GM19395 (cell line): ENCODE measurements at regions not wholly inside any gene's neighbourhood (a gene's known extent, or its start where the extent isn't known, plus 50 kb on each side); places are given as distances from the start of the nearest gene placed in this dataset.

ENCODE experiments used
- ATAC-seq: cut with Tn5 transposase; IDR thresholded peaks from one replicate; pipeline ENCODE4 v1.9.1; 2021; ENCODE audit warnings: mild to moderate bottlenecking, moderate library complexity; ENCODE audit not compliant: unreplicated experiment

DNA sequence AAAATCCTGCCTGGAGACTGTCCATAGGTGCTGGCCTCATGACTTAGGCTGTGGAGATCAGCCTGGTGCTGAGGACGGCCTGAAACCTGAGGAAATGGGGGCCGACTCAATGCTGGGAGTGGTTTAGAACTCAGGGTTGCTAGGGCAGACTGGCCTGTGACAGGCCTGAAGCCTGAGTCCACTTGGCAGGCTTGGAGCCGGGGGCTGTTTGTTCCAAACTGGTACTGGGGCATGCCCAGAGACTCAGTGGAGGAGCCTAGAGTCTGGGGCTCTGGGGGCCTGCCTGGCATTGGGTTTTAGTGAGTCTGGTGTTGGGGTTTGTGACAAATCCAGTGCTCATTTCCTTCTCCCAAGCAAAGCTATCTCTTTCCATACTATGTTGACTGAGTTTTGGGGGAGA is 489.7 kb upstream of the CNKSR2 start:
- no peak for ATAC-seq

DNA sequence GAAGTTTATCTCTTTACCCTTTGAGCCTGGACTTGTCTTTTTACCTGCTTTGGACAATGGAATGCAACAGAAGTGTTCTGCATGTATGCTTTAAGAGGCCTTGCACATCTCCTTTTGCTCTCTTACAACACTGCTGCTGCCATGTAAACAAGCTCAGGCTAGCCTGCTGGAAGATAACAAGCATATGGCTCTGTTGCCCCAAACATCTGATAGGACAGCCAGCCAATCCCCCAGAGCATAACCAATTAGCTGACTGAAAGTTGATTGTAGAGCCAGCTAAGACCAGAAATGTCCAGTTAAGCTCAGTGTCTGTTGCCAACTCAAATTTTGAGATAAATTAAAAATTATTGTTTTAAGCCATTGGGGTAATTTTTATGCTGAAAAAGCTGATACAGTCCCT is 510.6 kb upstream of the CNKSR2 start:
- no peak for ATAC-seq

DNA sequence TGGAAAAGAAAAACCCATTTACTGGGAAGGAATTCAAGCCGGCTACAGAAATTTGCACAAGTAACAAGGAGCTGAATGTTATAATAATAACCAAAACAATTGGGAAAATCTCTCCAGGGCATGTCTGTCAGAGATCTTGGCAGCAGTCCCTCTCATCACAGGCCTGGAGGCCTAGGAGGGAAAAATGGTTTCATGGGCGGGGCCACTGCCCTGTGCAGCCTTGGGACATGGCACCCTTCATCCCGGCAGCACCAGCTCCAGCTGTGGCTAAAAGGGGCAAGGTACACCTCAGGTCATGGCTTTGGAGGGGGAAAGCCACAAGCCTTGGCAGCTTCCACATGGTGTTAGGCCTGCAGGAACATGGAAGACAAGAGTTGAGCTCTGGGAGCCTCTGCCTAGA is 513.1 kb upstream of the CNKSR2 start:
- ATAC-seq: no peak

DNA sequence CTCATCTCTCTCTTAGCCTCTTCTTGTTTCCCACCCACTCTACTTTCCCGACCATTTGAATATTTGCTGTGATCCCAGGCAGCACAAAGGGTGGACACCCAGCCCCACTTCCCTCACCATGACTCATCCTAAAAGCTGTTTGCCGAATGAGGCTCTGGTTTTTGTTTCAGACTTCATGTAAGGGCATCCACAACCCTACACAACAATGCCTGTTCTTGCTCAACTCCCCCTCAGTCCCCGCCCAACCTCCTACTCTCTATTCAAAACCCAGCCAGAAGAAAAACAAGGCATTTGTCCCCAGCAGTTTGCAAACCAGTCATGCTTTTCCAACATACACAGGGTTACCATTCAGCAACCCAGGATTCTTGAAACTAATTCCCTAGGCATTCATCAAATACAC is 516.5 kb upstream of the CNKSR2 start:
- ATAC-seq: no peak

DNA sequence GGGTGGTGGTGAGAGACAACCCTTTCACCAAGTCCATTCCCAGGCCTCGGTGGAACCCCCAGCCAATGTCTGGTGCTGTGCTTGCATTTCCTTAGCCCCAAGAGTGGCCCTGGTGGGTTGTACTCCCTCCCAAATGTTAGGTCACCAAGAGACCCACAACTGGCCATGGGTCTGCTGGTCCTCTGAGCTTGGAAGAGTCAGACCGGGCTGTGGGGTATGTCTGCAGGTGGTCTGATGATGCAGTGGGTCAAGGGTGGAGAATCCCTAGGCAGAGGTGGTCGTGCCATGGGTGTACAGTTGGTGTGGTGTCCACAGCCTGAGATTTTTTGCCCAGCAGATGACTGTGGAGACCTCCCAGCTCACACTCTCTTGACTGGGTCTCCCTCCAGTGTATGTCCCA is 535.7 kb upstream of the CNKSR2 start:
- ATAC-seq: no peak

DNA sequence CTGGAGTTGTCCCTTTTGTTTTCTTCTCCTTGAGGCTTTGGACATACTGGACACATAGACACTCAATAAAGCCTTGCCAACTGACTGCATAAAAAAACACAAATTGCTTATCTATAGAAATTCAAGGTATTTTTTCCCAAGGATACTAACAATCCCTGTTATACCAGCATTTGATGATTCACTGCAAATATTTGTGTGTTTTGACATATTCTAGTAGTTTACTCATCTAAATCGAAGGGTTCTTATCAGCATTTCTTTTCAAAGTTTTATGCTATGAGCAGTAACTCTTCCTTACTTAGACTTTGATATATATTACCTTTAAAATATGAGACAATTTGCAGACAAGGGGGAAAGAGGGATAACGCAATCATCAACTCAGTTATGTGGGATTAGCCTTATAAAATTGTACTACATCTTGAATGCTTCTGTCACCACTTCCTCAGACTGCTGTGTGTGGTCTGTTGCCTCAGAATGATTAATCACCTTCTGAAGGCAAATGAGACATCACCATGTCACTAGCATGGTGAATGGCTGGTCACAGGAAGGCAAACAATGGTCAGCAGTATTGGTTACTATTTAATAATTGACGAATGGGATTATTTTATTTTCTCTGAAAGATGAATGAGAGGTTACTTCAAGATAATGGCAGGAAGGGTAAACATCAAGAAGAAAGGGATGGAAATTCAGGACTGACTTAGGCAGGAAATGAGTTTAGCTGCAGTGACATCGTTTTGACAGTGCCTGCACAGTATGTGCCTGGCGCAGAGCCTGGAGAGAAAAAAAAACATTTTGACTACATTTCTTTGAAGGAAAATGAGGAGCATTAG is 544.3 kb upstream of the CNKSR2 start:
- no peak for ATAC-seq

DNA sequence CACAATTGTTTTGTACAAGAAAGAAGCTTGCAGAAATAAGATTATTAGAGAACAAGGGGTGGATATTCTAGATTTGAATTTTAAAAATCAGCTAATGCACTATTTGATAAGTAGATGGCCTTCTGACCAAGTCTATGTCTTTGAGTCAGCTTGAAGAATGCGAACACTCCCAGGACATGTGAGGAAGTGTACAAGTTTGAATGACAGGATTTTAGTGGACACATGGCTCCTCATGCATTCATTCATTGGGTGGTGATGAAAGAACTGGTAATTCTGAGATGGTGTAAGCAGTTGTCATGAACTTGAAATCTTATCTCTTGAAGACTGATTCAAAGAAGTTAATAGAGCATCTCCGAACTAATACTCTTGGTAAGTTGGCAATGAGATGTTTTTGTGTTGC is 548.2 kb upstream of the CNKSR2 start:
- ATAC-seq: no peak

DNA sequence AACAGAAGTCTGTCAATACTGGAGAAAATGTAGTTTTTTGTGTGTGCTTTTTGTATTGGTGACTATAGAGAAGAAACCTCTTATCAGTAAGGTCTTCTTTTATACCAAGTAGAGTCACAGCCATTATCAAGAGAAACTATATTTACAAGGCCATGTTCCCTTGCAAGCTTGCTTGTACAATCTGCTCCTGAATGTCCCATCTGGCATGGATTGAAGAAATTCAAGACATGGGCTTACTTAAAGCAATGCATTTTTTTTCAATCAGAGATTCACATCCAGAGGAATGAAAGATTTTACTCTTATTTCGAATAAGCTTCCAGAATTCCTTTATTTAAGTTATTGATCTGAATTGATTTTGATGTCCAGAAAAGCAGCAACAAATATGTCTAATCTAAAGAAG is 537.3 kb upstream of the RPS6KA3 start:
- no peak for ATAC-seq

DNA sequence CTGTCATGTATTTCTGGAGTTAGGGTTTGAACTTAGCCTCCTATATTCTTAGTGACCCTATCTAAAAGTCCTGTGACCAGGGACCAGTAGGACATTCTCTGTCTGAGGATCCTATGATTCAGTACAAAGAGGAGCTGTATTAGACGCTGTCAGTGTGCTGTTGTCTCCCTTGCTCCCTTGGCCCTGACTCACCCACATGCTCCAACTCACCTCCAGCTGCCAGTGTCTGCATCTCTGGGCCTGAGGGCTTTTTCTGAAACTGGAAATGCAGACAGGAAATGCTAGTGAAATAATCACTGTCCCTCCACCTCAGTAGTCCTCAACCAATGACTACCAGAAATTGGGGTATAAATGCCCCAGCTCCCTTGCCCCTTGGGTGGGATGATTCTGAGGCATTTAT is 535.3 kb upstream of the RPS6KA3 start:
- ATAC-seq: no peak

DNA sequence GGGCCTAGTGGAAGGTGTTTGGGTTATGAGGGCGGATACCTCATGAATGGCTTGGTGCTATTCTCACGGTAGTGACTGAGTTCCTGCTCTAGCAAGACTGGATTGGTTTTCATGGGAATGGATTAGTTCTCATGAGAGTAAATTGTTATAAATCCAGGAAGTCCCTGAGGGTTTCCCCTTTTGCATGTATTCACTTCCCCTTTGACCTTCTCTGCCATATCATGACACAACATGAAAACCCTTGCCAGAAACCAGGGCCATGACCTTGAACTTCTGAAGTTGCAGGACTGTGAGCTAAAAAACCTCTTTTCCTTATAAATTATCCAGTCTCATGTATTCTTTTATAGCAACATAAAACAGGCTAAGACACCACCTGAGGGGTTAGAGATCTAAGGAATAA is 529.7 kb upstream of the RPS6KA3 start:
- no peak for ATAC-seq

DNA sequence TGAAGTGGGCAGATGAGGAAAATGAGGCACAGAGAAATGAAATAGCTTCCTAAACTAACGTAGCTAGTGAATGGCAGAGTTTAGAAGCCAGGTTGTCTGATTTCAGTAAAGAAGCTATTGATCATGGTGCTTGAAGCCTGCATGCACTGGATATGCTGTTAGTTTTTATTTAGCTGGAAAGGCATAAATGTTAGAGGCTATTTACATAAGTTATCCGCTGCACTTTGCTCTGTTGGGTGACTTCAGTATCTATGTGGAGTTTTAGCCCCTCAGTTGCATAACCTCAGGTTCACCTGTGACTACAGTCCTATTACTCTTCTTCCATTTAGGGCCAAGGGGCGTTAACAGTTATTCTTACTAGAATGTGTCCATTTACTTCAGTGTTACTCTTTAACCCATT is 522.4 kb upstream of the RPS6KA3 start:
- ATAC-seq: no peak

DNA sequence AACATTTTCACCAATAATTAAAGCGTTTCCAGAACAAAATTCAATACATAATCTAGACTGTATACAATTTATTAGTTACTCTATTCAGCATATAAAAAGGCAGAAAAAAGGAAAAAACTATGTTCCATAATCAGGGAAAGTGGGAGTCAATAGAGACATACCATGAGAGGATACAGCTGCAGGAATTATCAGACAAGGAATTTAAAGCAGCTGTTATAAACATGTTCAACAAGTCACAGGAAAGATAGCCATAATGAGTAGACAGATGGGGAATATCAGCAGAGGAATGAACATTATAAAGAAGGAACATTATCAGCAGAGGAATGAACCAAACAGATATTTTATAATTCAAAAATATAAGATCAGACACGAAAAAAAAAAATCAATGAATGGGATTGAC is 500.6 kb upstream of the RPS6KA3 start:
- ATAC-seq: no peak

DNA sequence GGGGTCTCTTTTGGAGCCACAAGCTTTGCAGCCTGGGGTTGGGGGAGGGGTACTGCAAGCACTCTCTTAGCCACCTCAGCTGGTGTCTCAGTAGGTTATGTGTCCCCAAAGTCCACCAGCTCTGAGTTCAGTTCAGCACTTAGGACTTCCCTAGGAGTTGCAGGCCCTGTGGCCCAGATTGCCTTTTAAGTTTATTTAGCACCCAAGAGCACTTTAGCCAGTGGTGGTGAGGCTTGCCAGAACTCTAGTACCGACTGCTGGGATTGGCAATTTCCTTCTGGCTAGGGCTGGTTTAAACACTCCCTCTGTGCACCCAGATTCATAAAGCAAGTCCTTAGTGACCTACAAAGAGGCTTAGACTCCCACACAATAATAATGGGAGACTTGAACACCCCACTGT is 489.9 kb upstream of the RPS6KA3 start:
- no peak for ATAC-seq

DNA sequence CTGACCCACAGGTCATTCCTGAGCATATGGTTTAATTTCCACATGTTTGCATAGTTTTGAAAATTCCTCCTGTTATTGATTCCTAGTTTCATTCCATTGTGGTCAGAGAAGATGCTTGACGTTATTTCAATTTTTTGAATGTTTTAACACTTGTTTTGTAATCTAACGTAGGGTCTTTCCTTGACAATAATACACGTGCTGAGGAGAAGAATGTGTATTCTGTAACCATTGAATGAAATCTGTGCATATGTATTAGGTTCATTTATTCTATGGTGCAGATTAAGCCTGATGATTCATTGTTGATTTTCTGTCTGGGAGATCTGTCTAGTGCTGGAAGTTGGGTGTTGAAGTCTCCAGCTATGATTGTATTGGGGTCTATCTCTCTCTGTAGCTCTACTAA is 486.4 kb upstream of the RPS6KA3 start:
- no peak for ATAC-seq

DNA sequence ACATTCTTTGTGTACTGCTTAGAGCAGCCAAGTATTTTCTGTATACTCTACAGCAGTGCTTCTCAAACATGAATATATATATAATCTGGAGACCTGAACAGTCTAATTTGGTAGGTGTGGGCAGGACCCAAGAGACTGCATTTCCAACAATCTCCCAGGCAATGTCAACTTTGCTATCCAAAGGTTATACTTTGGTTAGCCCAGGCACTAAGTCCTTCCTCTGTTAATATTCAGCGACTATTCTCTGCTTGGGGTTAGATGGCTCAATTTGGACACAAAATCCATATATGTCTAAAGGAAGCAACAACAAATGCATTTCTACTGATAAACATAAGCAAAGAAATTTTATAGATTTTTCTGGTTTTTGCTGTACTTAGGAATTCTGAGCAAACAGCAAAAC is 480.0 kb upstream of the RPS6KA3 start:
- ATAC-seq: no peak

DNA sequence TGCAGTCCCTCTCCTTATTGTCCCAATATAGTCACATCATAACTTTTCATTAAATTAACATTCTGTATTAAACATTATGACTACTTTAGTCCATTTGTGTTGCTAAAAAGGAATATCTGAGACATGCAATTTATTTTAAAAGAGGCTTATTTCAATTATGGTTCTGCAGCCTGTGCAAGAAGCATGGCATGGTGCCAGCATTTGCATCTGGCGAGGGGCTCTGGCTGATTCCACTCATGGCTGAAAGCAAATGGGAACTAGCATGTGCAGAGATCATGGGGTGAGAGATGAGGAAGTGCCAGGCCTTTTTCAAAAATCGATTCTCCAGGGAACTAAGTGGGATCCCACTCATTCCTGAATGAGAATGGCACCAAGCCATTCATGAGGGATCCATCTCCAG is 476.3 kb upstream of the RPS6KA3 start:
- no peak for ATAC-seq

DNA sequence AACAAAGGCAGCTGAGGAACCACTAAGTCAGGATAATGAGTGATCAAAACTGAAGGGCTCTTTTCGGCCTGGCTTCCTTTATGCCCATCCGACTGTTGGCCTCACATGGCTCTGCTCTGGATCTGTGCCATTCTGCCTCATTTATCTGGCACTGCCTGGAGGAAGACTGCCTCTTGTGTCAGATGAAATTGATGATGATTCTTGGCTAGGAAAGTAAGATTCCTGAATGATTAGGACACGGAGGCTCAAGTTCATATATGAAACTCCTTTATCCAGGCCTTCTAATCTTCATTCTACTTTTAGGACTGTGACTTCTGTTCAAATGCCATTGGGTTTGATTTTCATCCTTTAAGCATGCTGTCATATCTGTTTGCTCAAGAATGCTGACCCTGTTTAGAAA is 475.4 kb upstream of the RPS6KA3 start:
- no peak for ATAC-seq

DNA sequence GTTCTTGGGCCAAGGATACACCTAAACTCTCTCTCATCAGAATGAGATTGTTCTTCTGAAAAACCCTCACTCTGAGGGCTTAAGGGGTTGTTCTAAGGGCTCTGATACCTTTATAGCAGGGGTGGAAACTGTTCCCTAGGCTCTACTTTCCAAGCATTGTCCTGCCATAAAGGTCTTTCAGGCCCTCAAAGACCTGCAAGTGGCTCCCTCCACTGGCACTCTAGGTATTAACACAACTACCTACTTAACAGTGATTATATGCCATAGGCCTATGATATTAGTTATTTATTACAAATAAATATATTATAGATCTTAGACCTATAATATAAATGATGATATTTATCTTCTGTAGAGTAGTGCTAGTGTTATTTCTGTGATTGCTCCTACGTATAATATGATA is 473.7 kb upstream of the RPS6KA3 start:
- ATAC-seq: no peak

DNA sequence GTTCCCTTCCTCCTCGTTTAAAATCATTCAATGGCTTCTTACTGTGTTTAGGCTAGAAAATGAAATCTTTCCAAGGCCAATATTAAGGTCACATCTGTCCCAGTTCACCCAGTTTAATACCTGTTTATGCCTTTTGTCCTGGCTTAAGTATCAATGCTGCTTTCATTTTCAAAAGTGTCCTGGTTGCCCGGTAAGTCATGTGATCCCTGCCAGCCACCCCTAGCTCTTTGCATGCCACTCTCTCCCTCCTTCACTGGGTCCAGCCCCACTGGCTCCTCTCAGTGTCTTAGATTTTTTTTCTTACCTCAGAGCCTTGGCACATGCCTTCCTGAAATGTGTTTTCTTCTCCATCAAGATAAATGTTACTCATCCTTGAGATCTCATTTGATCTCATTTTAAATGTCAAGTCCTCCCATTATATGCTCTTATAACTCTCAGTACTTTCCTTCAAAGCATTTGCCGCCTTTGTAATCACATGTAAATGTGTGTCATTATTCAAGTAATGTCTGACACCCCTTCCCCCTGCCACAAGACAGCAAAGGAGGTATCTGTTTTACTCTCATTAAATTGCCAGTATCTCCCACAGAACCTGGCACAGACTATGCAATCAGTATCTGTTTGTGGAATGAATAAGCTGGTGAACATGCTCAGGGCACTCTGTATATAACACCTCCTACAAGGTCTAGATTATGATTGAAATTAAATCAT is 472.5 kb upstream of the RPS6KA3 start:
- no peak for ATAC-seq

DNA sequence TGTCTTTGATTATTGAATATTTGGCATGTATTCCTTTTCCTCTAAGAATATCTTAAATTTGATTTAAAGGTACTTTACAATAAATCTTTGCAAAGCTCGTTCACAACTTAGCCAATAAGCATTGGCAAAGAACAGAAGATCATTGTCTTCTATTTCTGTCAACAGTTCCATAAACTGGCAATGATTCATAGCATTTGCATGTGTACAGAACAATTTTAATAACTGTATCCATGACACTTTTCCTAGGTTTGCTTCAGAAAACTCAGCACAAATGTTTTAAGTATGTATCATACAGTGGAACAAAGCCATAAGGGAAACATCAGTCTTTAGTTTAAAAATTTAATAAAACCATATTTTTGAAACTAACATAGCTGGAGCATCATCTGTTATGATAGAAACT is 462.7 kb upstream of the RPS6KA3 start:
- ATAC-seq: no peak

DNA sequence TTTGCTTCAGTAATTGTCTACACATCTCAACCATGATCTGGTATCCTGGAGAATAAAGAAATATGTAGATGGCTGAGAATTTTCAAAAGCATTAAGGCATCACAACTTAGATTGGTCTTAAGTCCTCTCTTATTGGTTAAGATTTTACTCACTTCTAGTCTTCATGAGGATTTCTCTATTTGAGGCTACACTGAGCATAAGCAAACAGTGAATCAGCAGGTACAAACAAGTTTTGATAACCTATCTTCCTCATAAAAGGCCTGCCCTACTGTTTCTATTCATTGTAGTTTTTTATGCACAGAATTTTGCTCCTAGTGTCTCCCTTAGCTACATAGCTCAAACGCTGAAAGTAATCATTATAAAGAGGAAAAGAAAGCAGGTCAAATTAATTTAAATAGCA is 460.7 kb upstream of the RPS6KA3 start:
- no peak for ATAC-seq

DNA sequence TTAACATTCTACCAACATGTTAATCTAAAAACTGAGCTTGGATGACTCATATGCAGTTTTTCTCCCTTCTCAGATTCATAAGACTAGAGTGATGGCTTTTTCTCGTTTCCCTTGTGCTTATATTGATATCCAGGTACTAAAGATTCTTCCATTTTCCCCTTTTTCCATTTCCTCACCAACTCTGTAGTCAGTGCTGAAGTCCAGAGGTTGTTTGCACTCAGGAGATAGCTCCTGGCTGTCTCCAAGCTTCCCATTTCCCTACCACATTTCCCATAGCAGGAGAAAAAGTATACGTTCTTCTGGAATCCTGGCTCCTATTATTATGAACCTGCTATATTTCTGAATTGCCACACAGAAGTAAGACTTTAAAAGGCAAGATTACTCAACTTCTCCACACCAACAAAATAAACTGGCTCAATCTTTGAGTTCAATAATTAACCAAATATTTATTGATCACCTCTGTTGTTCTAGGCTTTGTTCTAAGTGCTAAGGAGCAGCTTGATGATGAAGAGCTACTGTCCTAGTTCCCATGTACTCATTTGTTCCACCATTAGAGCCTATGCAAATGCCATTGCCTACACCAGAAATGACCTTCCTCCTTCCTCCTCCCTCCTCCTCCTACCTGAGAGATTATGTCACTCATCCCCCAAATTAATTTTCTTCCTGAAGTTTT is 454.4 kb upstream of the RPS6KA3 start:
- no peak for ATAC-seq
